ENCODE measurements at regions not wholly inside any gene's neighbourhood (a gene's known extent, or its start where the extent isn't known, plus 50 kb on each side); places are given as distances from the start of the nearest gene placed in this dataset.

DNA sequence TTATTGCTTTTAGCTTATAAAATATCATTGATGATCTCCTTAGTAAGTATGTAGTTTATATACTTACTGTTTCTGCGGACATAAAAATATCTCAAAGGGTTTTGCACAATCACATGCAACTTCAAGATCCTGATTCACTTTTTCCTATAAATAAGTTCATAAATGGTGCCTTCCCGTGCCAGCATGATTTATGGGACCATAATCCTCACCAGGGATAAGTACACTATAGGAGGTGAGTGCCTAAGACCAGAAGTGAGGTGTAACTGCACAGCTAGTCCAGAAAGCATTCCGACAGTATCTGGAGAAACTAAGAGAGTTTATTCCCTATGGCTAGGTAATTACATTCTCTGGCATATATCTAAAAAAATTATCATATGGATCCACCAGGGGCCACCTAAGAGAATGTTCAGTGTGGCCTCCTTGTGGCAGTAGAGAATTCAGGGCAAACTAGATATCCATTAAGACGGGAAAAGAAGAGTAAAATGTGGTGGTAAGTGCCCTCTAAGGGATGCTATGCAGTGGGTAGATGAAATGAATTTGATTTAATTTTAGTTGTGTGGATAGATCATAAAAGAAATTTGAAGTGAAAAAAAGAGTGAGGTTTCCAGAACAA is 402.5 kb upstream of the SLC24A2 start:
- no peak for DNase-seq

DNA sequence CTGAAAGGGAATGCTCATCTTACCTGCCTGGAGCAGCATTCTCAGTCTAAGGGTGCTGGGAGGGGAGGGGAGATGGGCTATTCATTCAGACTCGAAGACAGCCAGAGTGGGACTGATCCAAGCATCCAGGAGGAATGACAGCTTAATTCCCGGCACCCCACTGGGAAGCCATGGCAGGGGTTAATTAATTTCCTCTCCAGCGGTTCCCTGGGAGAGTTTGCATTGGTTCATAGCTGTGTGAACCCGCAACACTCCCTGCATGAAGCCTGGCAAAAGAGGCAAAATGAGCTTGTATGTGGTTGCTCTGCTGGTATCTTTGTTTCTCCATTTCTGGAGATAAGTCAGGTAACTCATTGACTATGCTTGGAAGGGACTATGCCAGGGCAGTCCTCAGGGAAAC is 401.0 kb upstream of the SLC24A2 start:
- no peak for DNase-seq

DNA sequence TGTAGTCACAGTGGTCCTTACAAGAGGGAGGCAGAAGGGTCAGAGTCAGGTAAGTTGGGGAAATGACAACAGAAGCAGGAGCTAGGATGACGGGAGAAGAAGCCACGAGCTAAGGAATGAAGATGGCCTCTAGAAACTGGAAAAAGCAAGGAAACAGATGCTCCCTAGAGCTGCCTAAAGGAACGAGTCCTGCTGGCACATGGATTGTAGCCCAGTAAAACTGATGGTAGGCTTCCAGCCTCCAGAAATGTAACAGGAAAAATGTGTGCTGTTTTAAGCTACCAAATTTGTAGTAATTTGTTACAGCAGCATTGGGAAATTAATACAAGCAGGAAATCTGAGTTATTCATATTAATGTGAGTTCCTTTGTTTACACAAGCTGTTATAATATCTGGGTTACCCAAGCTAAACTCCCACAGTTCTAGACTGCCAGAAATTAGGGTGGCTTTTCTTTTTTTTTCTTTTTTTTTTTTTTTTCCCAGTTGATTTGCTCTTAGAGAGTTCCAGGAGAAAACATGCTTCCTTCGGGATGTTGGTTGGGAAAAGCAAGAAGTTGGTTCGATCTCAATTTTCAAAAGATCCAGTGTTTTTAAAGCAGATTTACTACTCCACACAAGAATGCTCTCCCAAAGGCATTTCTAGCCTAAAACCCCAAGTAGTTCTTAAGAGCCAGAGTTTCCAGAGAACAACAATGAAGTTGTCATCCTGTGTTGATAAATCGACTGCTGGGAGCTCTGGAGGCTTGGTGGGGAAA is 400.0 kb upstream of the SLC24A2 start:
- no peak for DNase-seq

DNA sequence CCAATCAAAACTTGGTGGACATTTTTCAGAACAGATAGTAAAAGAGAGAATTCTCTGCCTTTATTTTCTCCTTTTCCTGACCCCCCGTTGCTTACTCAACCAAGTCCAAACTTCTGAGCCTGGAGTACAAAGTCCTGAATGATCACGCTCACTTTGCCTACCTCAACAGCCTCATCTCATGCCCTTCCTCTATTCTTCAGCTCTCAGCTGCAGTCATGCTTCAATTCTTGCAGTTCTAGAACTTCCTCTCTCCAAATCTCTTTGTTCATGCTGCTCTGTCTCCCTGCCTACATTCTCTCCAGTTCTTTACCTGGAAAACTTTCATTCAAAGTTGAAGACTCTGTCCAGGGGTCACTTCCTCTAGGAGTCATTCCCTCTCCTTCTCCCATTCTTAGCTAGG is 398.5 kb upstream of the SLC24A2 start:
- no peak for DNase-seq

DNA sequence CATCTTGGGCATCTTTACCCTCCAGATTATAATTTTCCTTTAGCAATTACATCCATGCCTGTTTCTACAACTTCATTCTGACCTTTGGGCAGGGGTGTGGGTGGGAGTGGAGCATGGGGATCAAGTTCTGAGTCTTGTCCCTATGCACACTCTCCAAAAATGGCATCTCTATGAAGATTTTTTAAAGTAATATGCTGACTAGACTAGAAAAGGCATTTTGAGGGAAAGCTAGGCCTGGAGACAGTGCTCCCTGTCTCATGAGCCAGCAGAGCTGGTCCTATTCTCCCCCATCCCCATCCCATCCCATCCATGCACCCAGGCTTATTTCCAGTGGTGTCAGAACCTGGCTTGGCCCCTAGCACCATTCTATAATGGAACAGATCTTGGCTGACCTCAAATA is 398.0 kb upstream of the SLC24A2 start:
- DNase-seq, result no peak

DNA sequence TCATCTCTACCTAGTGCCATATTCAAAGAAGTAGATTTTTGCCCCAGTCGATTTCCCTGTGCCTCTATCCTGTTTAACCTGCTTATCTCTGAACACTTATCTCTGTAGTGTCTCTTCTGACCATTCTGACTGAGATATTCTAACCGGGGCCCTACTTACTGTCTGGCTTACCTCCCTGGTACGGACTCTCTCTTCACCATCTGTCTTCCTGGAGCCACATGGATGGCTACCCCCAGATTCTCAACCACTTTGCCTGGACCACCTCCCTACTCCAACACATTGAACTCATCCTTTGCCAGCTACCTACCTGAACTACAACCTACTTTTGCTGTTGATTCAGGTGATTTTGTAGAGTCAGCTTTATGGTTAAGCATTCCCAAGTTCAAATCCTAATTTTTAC is 397.4 kb upstream of the SLC24A2 start:
- DNase-seq, result no peak

DNA sequence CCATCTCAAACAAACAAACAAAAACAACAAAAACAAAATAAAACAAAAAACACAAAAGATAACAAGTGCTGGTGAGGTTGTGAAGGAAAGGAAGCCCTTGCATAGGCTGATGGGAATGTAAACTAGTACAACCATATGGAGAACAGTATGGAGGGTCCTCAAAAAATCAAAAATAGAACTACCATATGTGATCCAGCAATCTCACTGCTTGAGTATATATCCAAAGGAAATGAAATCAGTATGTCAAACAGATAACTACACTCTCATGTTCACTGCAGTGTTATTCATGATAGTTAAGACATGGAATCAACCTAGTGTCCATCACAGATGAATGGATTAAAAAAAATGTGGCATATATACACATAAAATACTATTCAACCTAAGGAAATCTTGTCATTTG is 395.7 kb upstream of the SLC24A2 start:
- DNase-seq, result no peak

DNA sequence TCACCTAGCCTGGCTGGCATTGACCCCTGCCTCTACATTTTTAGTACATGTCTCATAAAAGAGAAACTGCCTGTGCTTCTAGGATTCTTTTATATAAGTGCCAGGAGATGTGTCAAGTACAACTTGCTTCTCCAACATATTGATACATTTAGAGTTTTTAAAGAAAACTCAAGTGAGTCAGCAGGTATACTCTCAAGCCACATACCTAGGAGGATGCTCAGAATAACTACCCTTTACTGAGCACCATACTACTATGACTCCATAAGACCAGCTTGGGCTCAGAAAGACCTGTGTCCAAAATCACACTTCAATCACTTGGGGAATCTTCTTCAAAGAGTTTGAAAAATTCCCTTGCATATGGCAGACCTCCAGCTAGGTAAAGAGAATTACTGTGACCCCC is 389.8 kb upstream of the SLC24A2 start:
- no peak for DNase-seq

DNA sequence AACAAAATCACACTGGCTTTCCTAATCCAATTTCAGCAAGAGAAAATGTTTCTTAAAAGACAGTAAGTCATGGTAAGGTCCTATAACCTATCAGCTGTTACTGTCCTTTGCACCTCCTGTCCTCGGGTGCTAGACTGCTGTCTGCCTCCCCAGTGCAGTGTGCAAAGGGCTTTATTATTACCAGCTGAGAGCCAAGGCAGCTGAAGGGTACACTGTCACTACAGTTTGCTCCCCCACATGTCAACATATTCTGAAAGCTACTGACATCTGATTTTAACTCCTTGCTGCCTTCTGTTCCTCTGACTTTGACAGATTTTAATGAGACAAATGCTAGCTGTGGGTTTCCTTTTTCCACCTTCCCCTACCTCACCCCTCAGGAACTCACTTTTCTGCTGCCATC is 389.4 kb upstream of the SLC24A2 start:
- DNase-seq, result no peak

DNA sequence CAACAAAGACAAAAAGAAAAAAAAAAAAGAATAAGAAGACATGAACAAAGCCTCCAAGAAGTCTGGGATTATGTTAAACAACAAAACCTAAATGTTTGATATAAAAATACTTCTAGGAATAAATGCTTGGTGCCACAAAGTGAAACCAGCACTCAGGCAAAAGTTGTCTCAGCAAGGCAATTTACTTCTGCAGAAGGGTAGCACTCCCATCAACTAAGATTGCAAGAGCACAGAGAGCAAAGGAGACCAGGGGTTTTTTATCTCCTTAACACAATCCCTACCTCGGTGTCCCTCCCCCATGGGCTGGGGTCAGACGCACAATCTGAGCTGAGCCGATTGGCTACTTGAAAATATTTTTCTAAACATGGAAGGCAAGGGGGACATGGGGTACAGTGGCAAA is 381.3 kb upstream of the SLC24A2 start:
- no peak for DNase-seq

DNA sequence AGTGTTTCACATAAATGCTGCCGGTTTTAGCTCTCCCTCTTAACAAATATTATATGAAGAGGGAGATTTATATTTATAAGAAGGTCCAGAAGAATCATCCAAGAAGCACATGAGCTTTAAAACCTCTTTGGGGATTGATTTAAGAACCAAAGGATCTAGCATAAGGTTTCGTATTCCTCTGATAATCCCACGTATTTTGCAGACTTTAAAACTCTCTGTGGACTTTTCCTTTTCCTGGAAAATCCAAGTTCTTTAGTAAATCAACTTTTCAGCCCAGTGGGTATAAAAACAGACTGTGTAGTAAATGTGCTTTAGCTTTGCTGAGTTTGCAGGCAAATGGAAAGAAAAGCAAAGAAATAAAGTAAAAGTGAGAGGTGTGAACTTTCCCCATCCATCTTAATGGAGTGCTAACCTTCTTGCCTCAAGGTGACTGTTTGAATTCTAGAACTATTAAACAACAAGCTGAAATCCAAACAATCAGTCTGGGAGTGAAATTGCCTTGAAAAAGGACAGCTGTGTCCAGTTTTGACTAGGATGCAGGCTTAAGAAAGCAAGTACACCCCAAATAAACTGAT is 363.4 kb upstream of the SLC24A2 start:
- no peak for DNase-seq

DNA sequence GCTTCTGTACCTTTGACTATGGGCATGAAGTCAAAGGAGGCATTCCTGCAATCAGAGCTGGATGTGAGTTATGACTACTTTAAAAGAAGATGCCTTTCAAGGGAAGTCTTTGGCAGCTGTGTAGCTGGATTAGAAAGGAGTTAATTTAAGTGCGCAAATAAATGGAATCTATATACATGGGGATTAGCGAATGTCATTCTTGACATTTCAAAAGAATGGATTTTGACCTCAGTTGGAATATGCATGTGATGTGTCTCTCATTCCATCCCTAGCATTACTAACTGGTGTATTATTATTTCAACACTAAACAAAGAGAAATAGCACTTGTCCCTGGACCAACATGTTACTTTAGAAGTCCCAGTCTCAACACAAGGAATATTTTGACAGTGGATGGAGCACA is 359.6 kb upstream of the SLC24A2 start:
- DNase-seq, result no peak

DNA sequence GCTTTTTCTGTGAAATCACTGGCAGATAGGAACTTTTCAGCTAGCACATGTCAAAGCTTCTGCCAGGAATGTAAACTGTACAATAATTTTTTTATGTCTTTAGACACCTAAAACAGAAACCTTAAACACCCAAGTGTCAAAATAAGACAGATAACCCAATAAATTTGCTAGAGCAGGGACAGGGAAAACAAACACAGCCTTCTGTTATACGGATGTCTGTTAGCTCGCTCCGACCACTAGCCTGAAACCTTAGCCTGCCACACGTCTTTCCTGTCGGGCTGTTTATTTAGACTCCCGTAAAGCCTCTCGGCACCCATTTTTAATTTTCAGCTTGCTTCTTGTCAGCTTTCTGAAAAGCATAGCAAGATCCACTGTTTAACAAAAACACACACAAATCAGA is 355.4 kb upstream of the SLC24A2 start:
- no peak for DNase-seq

DNA sequence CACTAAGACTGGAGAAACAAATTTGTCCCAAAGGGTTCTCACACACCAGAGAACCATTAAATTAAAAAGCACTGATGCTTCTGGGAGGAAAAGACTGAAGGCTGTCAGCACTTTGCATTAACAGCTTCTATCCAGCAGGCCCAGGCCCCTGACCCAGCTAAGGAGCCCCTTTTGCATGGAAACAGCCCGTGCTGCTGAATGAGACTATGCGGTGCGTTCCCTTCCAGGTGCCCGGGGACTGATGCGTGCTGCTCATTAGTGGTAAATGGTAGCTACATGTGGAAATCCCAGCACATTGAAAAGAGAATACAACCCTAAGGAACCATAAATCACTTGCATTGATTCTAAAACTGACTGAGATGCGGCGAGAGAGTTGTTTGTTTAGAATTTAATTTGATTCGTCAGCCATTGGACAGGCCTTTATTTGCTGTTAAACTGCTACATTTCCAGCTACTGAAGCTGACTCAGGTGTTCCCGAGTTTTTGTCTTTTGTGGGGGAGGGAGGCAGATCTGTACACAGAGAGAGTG is 351.0 kb upstream of the SLC24A2 start:
- no peak for DNase-seq

DNA sequence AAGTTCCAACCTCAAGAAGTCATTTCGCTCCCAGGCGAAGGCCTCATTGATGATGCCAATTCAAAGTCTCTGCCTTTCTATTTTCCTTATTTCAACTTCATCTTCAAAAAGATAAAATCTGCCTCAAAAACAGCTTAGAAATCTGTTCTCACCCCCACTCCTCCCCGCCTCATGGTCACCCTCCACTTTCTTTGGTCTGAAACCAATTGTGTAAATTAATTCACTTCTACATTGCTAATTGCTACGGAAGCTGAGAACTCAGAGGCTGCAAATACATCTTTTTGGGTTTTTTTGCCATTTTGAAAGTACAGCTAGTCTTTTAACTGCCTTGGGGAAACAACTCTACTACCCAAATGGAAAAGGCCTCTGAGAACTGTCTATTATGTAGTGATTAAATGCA is 350.0 kb upstream of the SLC24A2 start:
- DNase-seq, result no peak

DNA sequence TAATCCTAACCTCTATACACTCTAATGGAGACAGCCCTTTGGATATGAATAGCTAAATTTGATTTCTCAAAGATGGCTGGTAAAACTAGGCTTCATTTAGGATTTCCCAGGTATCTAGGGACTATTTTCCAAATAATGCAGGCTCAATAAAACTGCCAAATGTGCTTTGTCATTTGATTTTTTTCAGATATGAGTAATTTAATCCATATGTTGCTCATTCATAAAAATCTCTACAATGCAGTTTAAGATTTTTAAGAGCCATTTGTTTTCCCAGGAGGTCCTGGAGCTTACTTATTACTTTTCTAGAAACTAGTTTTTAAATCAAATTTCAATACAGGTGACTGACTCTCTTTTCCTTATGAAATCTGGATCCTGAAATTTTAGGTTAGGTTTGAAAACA is 349.3 kb upstream of the SLC24A2 start:
- DNase-seq, result no peak

DNA sequence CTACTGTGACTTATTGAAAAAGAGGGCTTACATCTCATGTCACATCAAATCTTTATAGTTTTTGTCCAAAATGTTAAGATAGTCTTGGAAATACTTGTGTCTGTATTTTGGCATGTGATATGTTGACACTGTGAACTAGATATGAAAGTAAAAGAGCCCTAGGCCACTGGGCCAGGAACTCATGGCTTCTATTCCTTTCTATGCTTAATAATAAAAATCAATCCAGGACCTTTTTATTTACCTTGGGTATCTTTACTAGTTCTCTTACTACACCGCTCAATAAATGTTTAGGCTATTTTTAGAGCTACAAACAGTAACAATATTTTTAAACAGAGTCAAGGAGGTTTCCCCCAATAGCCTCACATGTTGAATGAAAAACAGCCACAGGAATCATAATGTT is 348.6 kb upstream of the SLC24A2 start:
- DNase-seq, result no peak

DNA sequence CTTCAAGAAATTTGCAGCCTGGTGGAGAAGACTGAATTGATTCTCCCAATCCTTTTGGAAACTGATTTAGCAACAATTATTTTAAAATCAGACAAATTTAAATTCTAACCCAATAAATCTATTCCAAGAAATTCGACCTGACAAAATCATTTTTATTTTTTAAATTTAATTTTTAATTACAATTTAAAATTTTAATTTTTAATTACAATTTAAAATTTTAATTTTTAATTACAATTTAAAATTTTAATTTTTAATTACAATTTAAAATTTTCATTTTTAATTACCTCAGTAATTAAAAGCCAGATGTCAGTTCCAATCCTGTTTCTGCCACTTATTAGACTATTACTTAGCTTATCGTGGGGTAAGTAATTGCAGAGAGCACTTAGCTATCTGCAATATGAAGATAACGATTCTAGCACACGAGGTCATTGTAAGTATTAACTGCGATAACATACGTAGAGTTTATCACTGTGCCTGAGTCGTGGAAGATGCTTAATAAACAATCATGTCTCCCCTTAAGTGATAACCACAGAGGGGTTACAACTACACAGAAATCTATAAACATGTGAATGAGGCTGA is 346.4 kb upstream of the SLC24A2 start:
- no peak for DNase-seq

DNA sequence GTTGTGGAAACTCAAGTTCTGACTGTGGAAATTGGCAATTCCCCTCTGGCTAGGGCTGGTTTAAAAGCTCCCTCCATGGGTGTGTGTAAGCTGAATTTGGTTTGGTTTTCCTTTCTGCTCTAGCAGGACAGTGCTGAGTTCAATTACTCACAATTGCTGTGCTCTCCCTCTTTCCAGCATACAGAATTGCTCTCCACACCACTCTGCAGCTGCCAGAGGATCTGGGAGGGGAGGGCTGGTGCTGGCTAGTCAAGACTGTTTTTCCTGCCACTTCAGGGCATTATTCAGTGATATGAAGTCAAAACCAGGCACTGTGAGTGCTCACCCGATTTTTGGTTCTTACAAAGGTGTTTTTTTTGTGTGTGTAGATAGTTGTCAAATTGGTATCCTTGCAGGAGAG is 336.9 kb upstream of the SLC24A2 start:
- DNase-seq, result no peak

DNA sequence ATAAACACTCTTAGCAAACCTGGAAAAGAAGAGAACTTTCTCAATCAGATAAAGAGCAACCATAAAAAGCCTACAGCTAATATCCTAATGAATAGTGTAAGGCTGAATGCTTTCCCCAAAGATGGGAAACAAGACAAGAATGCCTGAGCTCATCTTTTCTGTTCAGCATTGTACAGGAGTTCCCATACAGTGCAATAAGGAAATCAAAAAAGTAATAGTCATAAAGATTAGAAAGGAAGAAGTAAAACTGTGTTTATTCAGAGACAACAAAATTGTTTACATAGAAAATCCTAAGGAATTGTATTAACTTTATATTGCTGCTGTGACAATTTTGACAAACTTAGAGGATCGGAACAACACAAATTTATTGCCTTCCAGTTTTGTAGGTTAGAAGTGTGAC is 330.7 kb upstream of the SLC24A2 start:
- DNase-seq, result no peak

DNA sequence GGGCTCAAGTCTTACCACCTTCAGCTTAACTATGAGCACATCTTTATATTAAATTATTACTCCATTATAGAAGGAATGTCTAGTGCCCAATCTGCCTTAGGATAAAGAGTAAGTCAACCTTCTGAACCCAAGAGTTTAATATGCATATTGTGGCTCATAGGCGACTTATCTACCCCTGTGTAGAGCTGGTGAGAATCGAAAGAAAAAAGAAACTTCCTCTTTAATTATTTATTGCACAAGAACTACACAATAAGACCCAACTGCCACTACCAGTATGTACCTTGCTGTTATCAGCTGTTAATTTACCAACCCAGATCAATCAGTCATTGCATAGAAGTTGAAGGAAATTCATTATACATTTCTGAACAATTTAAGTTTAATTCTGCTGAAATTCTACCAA is 329.1 kb upstream of the SLC24A2 start:
- no peak for DNase-seq

DNA sequence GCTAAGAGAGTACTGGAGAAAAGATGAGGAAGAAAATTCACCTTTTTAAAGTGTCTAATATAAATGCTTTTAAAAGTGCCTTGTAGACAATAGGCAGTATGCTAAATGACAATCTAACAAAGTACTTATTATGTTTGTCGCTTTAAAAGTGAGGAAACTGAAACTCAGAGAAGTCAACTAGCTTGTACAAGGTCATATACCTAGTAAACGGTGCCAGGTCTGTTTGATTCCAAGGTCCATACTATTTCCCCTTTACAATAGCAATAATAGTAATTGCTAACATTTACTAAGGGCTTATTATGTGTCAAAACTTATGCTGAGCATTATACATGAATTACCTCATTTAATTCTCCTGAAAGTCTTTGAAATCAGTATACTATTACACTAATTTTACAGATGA is 328.6 kb upstream of the SLC24A2 start:
- no peak for DNase-seq

DNA sequence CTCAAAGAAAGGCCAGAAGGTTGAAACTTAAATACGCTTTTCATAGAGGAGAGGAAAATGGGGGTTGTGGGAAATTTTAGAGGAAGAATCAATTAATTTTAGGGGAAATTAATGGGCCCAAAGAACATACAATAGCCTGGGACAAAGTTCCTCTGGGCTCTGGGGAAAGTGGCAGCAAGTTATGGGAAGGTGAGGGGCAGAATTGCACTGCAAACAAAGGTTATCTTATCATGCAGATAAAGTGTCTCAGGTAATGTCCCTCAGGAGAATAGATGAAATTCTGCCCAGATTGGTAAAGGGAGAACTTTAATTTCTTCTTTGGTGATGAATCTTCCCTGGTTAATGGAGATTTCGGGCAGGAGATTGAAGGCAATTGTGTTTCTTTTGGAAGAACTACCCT is 326.1 kb upstream of the SLC24A2 start:
- no peak for DNase-seq

DNA sequence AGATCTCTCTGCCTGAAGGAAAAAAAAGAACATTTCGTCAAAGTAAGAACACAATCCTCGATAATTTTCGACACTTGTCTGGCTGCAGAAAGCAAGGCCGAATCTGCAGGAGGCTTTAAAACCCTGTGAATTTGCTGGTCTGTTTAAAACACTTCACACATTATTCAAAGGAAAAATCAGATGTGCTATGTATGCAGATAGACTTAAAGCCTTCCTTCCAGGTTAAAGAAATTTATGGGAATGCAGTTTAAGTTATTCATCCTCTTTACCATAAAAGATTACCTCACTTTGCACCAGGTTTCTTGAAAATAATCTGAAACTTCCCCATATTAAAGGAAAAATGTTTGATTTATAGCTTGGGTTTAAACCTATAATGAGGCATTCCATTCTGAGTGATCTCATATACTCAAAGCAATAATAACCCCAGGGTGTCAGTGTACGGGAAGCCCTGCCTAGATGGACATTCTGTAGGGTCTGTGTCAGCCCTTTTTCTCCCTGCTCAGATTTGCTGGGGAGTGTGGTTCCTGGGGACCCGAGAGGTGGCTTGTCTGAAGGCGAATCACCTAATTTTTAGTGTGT is 323.5 kb upstream of the SLC24A2 start:
- no peak for DNase-seq
